GM12892 (cell line): ENCODE measurements at regions not wholly inside any gene's neighbourhood (a gene's known extent, or its start where the extent isn't known, plus 50 kb on each side); places are given as distances from the start of the nearest gene placed in this dataset.

Experiments
- POLR2A ChIP-seq: IDR thresholded peaks from 2 replicates; pipeline ENCODE4 v1.6.1; 2011; ENCODE audit warnings: low read depth, low read length, control low read depth
- POLR2AphosphoS5 ChIP-seq: IDR thresholded peaks from 2 replicates; pipeline ENCODE4 v1.6.1; 2011; ENCODE audit warnings: low read depth, low read length, control low read depth
- TAF1 ChIP-seq: IDR thresholded peaks from 2 replicates; pipeline ENCODE4 v1.6.1; 2011; ENCODE audit warnings: low read depth, mild to moderate bottlenecking, control low read depth, low read length, borderline replicate concordance

- TF ChIP-seq POLR2A, result no peak
- no peak for TF ChIP-seq TAF1
- TF ChIP-seq POLR2AphosphoS5, result no peak
These were observed 282.9 kb upstream of the RARB start for GRCh38 chr3:25145176-25145575.
